ENCODE measurements at regions not wholly inside any gene's neighbourhood (a gene's known extent, or its start where the extent isn't known, plus 50 kb on each side); places are given as distances from the start of the nearest gene placed in this dataset.

DNA sequence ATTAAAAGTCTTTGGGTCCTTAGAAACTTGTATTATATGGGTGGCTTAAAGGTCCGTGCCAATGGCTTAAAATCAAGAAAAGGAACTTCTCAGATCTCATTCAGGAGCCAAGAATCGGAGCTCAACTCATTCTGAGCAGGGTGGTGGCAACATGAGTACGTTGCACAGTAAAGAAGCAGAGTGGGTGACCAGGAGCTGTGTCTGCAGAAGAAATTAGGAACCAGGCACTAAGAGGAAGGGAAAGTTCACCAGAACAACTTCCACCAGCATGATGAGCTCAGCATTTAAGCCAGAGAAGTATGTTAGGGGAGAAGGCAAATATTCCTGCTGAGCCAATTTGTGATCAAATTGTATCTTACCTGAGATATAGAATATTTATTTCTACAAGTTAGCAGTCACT is 236.0 kb upstream of the NRP1 start:
- DNase-seq, result peak; percentile 27

DNA sequence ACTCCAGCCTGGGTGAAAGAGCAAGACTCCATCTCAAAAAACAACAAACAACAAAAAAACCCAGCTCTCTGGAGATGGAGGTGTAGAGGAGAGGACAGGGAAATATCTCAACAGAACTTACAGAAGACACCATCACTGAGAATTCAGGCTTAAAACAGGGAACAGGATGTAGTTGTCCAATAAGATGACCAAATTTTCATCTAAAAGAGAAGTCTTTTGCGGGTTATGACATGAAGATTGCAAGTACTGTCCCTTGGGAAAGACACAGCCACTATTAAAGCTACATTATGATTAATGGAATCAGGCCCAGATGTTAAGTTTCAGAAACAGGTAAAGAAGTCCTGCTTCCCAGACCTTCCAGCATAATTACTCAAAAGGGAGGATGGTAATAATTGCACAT is 235.2 kb upstream of the NRP1 start:
- DNase-seq, result no peak

DNA sequence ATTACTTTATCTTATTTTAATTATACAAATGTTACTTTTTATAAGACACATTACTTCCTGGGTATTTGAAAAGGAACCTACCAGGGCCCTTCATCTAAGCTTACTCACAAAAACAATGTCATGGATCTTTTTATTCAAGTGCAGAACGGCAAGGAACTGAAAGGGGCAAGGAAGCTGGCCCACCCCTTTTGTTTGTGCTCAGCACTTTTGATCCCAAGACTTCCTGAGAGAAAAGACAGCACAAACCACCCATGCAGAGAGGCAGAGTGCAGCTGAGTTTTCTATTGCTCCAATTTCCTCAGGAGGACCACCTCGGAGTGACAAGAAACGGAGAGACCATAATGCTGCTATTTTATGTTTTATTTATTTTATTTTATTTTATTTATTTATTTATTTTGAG is 232.0 kb upstream of the NRP1 start:
- no peak for DNase-seq

DNA sequence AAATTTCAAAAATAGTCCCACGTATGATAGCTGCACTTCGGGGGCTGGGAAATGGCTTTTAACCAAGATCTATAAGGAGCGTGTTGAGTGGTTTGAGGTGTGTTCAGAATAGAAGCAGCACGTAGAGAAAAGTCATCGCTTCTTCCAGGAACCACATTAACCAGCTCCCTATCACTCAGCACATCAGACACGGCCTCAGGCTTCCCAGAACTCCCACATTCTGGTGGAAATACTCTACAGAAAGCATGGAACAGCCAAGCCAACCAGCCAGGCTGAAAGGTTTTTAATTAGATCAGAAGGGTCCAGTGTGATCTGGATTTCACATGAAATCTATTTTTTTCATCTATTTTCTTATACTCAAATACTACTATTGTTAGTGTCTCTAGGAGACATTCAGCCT is 231.5 kb upstream of the NRP1 start:
- no peak for DNase-seq

DNA sequence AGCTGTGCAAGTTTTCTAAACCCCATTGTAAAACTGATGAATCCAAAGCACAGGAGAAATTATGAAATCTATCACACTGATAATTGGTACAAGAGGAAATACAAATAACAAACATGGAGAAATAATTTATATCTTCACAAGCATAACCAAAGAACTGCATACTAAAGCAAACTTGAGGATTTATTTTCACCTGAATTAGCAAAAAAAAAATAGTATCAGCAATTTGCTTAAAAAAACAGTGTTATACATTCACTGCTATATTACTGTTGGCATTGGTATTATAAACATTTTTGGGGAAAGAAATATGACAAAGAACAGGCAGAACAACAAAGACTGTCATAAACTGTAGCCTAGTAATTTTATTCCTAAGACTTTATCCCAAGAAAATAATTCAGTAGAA is 230.8 kb upstream of the NRP1 start:
- no peak for DNase-seq

DNA sequence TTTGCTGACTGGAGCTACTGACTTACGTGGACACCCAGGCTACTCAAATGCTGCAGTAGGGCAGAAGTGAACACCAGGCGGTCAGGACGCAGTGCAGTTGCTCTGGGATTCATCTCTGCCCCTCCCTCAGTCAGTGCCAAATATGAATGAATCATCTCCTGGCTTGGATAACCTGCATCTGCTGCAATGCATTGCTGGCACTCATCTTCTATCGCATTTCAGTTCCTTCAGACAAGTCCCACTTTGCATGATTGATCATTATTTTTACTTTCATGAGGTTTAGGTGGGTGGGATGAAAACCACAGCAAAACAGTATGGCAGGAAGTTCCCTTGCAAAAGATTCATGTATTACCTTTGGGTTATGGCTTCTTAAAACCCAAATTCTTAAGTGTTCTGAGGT is 224.6 kb upstream of the NRP1 start:
- DNase-seq, result no peak

DNA sequence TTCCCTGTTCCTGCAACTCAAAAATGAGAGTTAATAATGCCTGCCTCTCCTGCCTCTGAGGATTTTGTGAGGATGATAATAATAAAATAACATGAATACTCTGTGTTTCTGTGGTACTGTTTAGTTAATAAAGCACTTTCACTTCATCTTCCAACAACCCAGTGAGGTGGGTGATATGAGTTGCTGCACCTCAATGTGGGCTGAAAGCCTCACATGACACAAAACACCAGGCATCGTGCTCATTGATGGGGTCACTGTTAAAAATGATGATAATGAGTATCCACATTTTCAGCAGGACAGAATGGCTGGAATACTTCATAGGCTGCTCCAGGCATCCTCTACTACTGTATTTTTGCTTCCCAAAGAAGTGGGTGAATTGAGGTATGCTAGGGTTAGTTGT is 222.8 kb upstream of the NRP1 start:
- DNase-seq, result no peak

DNA sequence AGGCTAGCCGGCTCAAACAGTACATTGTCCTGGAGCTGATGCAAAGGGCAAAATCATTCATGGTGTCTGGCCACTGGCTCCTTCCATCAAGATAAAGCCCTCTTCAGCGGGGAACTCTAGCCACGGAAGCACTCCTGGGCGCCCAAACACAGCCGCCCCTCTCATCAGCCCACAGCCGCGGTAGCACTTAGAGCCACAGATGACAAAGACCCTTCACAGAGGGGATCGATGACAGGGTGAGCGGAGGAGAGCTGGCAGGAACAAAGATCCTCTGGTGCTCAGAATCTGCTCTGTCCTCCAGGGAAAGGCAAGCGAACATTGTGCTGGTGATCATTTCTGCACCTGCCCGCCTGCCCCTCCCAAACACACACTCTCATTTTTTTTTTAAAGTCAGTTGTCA is 222.2 kb upstream of the NRP1 start:
- DNase-seq, result no peak

DNA sequence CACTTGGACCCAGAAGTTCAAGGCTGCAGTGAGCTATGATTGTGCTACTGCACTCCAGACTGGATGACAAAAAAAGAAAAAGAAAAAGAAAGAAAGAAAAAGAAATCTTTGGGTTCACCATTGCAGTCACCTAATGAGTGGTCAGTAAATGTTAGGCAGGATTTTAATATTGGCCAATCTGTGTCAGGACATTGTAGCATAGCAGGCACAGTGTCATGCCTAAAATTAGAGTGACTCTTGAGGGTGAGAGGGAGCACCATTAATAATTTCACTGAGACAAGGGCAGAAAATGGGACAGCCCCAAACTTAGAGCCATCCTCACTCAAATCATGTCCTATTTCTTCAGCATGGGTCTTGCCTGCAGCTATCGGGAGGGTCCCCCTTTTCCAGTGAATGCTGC is 221.6 kb upstream of the NRP1 start:
- no peak for DNase-seq

DNA sequence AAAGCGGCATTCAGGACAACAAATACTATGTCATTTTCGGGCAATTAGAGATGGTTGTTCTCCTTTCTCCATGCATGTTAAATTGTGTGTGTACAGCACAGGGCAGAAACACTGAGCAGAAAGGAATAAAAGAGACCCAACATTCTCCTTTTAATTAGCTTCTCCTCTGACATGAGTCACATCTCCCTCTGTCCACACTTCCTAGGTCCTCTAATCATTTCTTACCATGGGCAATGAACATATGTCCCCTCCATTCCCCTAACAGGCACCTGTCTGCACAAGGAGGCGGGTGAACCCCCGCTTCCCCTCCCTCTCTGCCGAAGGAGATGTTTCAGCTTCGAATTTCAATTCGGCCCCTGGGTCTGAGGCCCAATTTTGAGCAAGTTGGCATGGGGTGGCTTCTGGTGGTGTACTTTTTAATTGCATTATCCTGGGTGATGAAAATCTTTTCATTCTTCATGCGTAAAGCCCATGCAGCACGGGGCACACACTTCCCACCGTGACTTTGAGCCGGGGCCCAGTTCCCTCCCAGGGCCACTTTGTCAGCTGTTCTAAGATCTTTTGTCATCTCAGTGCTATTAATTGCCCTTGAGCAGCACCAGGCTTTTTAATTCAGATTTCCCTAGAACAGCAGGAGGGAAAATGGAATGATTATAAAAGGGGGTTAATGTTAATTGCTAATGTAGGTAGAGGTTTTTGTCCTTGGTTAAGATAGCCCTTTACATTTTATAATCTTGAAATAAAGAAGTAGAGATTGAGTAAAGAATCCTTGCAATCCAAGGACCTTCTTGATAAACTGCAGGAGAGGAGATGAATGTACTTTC is 219.5 kb upstream of the NRP1 start:
- DNase-seq, result no peak

DNA sequence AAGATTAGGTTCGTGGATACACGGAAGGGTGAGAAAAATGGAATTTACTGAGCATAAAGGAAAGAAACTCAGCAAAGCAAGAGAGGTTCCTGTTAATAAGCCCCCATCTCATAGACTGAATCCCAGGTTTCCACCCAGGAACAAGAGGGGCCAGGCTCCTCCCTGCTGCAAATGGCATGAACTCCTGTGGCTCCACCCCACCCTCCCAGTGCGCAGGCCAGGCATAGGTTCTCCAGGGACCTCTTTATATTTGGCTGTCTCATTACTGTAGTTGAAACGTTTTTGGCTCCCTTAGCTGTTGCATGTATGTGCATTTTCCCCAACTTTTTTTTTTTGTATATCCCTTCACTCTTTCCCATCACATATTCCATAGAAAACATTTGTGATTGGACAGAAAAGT is 217.8 kb upstream of the NRP1 start:
- DNase-seq, result no peak

DNA sequence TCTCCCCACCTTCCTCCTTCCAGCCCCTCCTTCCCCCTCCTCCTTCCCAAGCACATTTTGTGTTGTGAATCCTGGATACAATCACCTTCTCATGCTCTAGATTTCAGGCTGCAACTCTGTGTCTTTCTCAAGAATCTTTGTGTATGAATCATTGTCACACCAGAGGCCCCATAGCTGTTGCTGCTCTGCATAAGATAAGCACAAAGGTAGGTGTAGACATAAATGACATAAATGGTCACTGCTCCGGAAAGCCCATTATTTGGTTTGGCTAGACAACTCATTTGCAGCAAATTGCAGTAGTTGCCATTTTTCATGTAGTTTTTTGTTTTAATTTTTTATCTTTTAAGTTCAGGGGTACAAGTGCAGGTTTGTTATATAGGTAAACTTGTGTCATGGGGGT is 216.3 kb upstream of the NRP1 start:
- no peak for DNase-seq

DNA sequence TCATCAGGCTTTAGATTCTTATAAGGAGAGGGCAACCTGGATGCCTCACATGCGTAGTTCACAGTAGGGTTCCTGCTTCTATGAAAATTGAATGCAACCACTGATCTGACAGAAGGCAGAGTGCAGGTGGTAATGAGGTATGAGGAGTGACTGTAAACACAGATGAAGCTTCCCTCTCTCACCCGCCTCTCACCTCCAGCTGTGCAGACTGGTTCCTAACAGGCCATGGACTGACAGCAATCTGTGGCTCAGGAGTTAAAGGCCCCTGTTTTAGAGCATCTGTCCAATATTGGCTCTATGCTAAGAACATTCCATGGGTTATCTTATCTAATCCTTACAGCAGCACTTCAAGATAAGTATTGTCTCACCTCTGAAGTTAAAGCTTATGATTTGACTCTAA is 213.5 kb upstream of the NRP1 start:
- no peak for DNase-seq

DNA sequence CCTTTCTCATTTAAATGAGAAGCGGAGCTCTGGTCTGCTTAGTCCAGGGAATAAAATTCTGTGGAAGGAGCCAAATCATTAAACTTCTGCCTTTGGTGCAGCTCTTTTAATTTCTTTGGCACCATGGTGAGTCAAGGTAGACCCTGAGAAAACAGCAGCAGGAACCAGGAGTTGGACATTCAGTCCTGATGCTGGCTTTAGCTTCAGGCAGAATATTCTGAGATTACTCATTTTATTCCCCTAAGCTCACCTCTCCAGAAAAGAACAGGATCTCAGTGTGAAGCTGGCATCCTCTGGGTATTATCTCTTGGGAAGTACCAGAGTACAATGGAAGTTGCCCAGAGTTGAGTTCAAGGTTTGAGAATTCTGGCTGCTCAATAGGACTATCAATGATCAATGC is 211.6 kb upstream of the NRP1 start:
- DNase-seq, result no peak

DNA sequence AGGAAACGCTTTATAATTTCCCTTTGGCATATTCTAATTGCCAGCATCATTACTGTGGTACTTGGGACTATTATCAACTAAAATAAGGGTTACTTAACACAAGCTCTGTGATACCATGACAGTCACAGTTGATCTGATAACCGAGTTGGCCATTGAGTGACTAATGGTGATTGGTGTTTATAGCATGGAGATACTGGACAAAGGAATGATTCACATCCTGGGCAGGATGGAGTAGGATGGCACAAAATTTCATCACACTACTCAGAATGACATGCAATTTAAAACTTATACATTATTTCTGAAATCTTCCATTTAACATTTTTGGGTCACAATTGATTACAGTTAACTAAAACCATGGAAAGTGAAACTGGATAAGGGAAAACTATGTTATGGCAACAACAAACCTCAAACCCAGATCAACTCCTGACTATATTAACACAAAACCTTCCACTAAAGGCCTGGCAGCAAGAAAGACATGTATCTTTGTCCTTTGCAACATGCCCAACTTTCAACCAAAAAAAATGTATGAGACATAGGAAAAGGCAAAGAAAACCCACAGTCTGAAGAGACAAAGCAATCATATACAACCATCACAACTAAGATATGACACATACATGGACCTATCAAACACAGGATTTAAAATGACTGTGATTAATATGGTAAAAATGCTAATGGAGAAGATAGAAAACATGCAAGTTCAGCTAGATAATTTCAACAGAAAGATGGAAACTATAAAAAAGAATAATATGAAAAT is 208.5 kb upstream of the NRP1 start:
- DNase-seq, result no peak

DNA sequence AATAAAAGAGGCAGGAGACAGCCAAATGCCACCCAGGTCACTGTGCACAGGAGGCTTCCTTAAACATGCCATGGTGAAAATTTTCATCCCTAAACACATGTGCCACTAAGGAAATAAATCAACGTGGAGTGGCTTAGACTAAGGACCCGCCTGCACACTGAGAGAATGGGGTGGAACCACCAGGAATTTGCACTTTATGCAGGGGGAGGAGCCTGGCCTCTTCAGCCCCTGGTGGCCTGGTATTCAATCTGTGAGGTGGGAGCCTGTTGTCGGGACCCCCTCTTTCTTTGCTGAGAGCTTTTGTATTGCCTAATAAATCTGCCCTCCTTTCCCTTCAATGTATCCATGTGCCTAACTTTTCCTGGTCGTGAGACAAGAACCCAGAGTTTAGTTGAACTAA is 204.6 kb upstream of the NRP1 start:
- no peak for DNase-seq

DNA sequence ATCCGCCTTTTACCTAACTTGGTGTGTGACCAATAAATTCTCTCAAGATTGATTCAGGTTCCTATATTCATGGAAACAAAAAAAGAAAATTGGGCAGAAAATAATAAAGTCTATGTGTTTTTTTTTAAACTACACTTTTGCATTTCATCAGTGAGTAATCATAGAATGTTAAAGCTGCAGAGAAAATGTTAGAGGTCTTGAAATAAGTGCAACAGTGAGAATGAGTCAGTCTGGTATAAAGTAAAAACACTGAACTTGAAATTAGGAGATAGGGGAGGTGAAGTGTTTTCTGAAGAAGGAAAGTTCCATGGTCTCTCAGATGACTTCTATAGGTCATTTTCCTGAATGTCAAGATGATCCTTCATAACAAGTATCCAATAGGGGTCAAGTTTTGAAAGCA is 202.6 kb upstream of the NRP1 start:
- no peak for DNase-seq

DNA sequence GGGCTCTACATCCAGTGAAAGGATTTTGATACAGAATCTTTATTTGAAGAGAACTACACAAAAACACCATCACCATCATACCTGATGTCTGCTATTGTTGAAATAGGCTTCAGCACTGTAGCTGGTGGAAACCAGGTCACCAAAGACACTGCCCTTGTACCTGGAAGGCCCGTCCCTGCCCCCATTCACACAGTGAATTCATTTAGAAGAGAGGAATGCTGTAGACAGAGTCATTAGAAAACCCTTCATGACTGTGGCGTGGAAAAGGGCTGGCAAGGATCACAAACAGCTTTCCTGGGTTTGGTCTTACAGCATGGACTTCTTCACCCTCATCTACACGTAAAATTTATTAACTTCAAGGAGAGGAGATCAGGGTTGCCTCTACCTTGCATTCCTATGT is 202.0 kb upstream of the NRP1 start:
- DNase-seq, result no peak

DNA sequence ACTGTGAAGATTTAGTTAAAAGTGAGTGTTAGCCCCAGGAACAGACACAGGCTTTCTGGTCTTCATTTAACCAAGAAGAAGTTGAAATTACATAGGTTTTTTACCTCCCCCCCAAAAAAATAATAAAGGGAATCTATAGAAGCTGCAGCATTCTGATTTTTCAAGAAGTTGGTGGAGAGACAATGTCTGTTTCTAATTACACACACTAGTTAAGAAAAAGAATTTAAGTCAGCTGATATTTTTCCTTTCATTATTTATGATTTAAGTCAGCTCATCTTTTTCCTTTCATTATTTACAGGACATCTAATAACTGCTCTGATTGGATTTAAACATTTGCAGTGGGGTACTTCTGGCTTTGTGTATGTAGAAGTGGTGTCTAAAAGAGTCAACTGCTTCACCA is 201.4 kb upstream of the NRP1 start:
- no peak for DNase-seq

DNA sequence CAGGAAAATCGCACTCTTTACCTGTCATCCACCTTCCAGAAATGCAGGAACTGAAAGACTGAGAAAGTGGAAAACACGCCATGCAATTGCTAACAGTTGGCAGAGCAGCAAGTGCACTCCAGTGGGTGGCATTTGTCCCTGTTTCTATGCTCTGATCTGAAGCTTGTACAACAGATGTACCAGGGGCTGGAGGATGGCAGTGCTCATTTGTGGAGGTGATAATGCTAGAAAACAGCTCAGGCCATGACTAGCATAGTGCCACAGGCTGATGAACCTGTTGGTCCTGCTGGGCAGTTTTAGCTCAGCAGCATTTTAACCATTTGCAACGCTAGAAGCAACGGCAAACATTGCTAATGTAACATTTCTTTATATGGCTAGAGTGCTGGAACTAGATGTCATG is 199.9 kb upstream of the NRP1 start:
- DNase-seq, result no peak

DNA sequence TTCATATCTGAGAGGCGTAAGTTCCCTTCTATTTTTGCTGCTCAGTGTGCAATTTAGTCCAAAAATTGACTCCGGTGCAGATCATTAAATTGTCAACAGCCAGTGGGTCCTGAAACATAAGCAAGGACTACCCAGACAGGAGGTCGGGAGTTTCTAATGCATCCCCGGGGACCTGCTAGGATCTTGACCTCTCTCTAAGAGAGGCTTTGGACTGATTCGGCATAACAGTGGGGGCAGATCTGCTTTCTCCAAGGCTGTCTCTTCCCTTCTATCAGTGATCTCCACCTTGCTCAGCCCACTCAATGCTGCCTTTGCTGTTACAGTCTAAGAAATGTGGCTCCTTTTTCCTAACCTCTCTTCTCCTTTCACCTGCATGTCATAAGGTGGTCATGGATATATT is 199.1 kb upstream of the NRP1 start:
- no peak for DNase-seq

DNA sequence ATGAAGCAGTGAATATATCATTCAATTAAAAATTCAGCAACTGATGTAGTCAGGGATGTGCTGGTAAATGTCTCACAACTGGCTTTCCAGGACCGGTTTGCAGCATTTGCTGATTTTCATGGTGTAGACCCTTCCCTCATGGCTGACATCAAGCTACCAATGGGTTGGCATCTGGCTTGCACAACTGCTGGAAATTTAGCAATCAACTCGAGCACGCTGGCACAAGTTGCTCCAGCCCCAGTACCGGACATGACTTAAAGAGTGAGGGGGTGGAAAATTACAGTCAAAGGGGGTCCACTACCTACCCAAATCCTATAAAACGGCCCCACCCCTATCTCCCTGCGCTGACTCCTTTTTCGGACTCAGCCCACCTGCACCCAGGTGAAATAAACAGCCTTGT is 198.4 kb upstream of the NRP1 start:
- no peak for DNase-seq

DNA sequence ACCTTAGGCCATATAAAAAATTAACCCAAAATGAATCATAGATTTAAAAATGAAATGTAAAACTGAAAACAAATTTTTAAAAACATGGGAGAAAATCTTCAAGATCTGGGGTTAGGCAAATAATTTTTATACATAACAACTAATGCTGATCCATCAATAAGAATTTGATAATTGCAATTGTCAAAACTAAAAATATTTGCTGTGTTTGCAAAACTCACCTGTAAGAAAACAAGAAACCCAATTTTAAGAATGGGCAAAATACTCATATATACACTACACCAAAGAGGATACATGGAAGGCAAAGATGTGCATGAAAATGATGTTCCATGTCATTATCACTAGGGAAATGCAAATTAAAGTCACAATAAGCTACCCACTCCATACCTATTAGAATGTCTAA is 194.8 kb upstream of the NRP1 start:
- DNase-seq, result no peak

DNA sequence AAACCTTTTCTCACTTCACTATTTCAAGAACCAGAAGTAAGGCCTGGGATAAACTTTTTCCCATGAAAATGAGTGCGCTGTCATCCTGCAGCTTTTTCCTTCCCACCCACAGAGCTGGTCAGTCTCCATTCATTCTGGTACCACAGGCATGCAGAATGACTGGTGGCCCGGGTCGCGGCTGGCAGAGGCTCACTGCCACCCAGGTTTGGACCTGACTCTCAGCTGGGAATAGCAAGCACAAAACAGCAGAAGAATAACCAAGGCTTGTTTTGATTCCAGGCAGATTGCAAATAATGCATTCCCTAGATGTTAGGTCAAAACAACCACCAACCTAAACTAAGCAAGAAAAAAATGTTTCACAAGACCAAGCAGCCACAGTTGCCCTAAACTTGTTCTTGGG is 190.5 kb upstream of the NRP1 start:
- DNase-seq, result no peak

DNA sequence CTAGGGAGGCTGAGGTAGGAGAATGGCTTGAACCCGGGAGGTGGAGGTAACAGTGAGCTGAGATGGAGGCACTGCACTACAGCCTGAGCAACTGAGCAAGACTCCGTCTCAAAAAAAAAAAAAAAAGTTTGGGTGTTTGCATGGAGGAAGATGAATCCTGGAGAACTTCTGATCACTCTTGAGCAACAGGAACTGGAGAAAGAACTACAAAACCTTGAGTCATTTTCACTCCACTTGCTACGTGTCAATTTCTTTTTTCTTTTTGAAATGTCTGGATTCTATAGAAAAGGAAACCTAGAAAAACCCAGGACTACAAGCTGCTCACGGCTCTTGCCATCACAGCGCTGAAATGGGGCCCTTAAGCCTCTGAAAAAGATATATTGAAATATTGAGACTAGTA is 189.6 kb upstream of the NRP1 start:
- no peak for DNase-seq
